NCI-H345 (cell line): ENCODE measurements at regions not wholly inside any gene's neighbourhood (a gene's known extent, or its start where the extent isn't known, plus 50 kb on each side); places are given as distances from the start of the nearest gene placed in this dataset.

ENCODE experiments used
- DNase-seq: peaks from one replicate; lab custom pipeline; 2025; lab: John Stamatoyannopoulos, UW

DNA sequence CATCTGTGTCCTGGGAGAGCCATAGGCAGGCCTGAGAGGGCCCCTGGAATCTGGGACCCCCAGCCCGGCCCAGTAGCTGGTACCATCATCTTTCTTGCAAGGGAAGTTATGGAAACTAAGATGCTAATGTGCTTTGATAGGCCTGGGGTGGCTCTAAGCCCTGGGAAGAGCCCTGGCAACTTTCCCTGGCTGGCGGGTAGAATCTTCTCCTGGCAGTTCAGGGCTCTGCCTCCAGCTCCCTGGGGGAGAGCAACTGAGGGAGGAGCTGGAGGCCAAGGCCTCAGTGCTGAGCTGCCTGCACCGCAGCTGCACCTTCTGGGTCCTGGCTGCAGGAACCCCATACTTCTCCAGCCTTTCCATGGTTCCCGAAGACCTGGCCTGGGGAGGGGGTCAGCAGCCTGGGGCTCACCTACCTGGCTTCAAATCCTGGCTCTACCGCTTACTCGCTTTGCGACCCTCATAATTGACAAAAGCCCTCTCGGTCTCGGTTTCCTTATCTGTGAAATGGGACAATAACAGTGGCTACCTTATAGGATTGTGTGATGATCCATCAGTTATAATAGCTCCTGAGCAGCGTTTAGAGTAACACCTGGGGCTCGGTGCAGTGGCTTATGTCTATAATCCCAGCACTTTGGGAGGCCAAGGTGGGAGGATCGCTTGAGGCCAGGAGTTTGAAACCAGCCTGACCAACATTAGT, 333.7 kb downstream of the SEC14L1 start:
- no peak for DNase-seq

DNA sequence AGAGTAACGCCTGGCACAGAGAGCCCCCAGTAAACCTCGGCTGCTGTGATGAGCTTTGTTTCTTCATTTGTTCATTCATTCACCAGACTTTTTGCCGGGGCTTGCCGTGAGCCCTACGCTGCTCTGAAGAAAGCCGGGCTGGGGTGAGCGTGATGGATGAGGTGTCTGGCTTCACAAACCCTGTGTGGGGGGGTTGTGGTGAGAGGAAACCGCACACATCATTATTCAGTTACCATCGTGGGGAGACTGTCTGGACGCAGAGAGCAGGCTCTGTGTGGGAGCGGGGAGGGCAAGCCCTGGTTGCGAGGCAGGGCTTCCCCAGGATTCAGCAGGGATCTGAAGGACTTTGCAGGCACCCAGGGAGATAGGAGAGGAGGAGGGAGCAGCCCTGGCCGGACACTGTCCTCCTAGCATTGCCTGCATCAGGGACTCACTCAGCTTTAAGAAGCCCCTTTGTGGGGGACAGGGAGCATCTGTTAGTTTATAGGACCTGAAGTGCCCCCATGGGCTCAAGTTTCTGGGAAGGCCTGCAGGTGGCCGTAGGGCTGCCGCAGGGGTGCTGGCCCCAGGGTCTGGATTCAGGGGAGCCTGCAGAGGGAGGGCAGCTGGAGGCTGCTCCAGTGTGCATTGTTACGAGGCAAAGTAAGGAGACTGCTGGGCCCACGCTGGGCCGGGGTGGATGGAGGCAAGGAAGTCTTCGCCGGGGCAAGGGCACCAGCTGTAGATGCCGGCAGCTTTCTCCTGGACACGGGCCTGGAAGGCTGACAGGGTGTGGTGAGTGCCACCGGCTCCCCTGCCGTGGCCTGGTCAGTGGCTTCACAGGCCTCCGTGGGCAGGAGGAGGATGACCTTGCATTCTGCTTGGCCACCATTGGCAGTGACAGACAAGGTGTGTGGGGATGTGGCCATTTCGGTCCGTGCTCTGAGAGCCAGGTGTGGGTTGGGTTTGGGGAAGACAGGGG, 334.5 kb downstream of the SEC14L1 start:
- no peak for DNase-seq

DNA sequence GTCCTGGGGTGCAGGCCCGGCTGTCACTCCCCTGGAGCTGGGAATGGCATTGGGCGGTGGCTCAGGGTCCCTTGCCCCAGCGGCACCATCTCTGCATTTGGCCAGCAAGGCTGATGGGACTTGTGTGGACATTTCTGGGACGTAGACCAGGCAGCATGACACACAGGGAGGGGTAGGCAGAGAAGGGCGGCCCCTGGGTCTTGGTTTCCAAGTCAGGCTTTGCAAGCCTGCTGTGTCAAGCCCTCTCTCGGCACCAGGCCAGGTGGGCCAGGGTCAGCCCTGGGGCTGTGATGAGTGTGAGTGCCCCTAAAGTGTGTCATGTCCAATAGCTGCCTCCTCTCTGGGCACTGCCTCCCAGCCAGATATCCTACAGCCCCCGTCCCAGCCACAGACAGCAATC, 335.2 kb downstream of the SEC14L1 start:
- DNase-seq = no peak

DNA sequence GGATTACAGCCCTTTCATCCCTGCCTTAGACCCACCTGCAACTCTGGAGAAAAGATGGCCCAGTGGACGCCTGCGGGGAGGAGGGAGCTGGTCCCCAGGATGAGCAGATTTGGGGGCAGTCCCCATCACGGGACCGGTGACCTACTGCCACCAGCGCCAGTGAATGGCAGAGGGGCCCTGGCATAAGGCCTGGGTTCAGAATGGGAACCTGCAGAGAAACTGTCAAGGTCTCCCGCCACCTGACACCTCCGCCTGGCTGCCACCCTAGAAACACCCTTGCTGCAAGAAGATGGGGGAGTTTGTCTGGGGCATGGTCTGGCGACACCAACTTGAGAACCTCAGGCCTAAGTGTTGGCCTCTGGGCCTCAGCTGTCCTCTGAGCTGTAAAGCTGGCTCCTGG, 335.7 kb downstream of the SEC14L1 start:
- no peak for DNase-seq

DNA sequence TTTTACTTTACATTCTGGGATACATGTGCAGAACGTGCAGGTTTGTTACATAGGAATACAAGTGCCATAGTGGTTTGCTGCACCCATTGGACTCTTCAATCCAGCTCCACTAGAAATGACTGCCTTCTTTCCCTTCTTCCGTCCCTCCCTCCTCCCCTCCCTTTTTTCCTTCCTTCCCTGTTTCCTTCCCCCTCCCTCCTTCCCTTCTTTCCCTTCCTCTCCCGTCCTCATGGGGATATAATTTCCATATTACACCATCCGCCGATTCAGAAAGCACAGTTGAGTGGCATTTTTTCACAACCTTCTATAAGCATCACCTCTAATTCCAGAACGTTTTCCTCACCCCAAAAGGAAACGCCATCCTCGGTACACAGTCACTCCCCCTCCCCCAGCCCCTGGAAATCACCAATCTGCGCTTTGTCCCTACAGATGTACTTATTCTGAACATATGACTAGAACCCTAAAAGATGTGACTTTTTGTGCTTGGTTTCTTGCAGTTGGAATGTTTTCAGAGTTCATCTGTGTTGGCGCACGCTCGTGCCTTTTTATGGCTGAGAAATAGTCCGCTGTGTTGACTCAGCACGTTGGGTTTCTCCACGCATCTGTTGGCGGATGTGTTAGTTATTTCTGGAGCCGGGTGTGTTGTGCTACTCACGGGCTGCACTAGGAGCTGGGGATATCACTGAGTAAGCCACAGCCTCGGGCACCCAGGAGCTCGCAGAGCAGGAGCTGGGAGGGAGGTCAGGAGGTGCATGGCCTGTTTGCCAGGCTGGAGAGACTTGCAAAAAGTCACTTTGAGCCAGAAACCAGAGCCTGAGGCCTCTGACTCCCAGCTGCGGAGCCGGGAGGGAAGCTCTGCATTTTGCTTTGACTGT, 336.4 kb downstream of the SEC14L1 start:
- DNase-seq = no peak

DNA sequence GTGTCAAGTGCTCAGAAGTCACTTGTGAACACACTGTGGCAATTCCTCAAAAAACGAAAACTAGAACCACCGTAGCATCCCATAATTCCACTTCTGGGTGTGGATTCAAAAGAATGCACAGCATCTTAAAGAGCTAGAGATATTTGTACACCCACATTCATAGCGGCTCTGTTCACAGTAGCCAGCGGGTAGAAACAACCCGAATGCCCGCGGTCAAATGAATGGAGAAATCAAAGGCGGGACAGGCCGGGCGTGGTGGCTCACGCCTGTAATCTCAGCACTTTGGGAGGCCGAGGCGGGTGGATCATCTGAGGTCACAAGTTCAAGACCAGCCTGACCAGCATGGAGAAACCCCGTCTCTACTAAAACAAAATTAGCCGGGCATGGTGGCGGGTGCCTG, 337.5 kb downstream of the SEC14L1 start:
- DNase-seq = no peak

DNA sequence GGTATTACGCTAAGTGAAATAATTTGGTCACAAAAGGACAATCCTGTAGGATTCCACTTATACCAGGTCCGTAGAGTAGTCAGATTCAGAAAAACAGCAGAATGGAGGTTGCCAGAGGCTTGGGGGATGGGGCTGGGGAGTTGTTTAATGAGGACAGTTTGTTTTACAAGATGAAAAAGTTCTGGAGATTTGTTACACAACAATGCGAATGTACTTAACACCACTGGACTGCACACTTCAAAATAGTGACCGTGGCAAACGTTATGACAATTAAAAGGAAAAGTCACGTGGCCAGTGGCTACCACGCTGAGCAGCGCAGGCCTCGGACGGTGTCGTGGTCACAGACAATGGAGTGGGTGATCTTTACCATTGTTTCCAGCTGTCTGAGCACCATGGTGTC, 338.1 kb downstream of the SEC14L1 start:
- peak; percentile 65 for DNase-seq

DNA sequence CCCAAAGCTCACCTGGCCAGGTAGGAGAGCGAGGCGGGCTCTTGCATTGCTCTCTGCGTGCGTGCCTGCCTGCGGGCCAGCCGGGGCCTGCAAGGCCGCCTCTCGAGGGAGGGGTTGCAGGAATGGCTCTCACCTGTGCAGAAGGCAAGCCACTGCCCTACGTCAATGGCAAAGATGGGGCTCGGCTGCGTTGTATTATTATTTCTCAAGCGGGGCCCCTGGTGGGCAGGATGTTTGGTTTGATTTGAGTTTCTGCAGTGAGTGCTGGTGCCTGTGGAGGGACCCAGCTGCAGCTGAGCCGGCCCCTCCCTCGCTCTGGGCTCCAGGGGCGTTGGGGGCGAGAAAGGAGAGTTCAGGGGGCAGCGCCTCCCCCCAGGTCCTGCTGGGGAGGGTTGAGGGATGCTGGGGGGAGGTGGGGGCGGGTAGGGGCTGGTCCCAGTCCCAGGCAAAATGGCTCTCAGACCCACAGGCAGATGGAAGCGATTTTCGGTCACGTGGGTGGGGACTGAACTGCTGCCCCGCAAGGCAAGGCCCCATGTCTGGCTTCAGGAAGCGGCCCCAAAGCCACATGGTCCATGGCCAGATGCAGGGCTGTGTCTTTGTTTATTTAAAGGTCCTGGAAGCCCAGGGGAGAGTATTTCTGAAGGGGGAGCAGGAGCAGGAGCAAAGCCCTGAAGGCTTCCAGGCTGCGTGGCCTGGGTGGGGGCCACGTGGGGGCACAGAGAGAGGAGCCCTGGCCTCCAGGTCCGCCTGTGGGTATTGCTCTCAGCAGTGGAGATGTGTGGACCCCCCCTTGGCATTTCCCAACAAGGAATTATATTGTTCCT, 338.8 kb downstream of the SEC14L1 start:
- DNase-seq = peak; percentile 86

DNA sequence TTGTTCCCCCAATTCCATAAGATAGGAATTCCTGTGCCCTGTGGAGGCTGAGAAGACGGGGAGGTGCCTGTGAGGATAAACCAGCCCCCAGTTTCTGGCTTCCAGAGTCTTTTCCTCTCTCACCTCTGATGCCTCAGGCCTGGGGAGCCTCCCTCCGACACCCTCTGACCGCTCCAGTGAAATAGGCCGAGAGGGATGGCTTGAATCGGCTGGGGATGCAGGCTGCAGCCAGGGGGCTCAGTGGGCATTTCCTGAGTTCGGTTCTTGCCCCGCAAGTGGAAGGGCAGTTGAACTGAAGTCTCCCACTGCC, 339.4 kb downstream of the SEC14L1 start:
- DNase-seq = no peak

DNA sequence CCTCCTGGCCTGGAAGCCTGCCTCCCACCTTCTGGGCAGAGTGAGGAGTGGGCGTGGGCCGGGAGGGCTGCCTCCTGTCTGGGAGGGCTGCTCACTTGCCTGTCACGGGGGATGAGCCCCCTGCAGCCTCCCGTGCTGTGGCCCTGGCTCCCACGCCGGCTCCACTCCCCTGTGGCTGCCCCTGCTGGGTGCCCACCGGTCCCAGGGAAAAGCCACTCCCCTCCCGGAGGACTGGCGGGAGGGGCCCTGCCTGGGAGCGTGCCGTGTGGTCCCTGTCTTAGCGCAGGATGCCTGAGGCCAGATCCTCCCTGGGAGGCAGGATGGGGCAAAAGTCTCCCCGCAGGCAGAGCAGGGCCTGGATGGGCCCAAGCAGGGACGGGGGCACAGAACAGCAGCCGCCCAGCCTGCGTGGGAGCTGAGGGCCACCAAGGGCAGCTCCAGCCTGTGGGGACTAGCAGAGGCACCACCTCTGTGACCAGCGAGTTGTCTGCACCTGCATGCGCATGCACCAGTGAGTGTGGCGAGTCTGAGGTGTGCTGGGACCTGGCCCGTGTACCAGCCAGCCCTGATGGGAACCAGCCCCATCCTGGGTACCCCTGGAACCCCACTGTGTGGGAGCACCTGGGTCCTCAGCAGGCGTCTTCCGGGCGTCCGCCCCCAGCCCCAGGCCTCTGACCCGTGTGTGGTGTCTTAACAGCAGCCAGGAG, 339.9 kb downstream of the SEC14L1 start:
- no peak for DNase-seq

DNA sequence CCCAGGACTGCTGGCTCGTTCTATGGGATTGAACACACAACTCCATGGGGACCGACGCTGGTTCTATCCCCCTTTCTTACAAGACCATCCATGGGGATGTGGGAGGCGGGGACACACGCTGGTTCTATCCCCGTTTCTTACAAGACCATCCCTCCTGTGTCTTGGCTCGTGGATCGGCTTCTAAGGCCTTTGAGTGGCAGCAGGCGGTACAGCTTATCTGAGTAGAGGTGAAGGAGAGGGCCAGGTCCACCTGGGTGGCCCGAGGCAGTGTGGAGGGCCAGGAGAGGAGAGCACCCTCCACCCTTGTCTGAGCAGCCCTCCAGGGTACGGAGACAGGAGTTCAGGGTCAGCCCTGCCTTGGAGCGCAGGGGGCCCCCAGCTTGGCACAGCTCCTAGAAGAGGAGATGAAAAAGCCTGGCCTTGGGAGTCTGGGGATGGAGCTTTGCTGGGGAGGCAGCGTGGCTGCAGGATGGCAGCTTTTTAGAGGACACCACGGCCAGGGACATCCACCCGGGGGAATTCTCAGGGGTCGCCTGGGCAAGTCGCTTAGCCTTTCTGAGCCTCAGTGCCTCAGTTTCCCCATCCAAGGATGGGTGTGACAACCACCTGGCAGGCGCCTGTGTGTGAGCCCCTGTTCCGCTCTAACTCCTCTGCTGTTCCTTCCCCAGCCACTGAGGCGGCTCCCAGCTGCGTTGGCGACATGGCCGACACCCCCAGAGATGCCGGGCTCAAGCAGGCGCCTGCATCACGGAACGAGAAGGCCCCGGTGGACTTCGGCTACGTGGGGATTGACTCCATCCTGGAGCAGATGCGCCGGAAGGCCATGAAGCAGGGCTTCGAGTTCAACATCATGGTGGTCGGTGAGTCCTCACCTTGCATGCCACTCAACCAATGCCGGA, 341.0 kb downstream of the SEC14L1 start:
- no peak for DNase-seq

DNA sequence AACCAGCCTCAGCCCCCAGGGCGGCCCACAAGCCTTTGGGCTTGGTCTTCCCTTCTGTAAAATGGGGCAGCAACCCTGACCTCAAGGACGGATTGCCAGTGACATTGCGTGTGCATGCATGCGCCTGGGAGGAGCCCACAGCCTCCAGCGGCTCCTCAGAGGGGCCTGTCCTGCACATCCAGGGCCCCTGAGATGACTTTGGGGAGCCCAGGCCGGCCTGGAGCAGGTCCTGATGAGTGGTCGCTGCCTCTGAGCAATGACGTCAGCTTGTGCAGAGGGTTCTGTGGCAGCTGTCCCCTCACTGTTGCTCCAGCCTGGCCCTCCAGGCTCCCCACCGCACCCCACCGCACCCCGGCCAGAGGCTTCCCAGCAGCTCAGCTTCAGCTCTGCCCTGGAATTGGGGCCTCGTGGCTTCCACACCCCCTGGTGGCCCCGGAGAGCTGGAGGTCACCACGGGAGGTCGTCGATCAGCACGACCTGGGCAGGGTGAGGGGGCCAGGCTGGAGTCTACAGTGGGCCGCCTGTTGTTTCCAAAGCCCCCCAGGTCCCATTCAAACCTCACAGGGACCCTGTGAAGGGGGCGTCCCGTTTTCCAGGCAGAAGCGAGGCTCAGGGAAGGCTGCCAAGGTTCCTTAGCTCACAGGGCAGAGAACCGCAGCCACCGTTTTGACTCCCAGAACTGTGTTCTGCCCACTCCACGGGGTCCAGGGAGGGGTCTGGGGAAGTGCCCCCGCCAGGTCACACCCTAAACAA, 341.8 kb downstream of the SEC14L1 start:
- no peak for DNase-seq

DNA sequence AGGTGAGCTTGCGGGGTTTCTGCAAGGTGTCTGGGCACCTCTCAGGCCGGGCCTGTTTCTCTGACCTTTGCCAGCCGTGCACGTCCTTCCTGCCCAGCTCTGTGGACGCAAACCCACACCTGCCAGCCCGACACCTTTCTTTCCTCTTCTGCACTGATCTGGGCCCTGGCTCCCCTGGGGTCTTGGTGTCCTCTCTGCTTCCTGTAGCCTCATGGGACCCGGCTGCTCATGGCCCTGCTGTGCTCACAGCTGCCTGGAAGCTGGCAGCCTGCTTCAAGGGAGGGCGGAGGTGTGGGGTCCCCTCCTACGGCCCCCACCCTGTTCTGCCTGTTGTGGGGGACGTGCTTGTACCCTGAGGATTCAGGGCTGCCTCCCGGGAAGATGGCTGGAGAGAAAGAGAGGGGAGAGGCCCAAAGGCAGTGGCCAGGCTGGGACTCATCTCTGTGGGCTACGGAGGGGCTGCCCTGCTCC, 342.4 kb downstream of the SEC14L1 start:
- no peak for DNase-seq

DNA sequence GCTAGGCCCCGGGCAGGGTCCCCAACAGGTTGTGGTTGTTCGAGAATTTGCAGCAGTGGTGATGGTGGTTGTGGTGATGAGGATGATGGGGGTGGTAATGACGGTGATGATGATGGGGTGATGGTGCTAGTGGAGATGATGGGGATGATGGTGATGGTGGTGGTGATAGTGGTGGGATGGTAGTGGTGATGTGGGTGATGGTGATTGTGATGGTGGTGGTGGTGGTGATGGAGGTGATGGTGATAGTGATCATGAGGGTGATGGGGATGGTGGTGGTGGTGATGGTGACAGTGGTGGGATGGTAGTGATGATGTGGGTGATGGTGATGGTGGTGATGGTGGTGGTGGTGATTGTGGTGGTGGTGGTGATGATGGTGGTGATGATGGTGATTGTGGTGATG, 343.3 kb downstream of the SEC14L1 start:
- no peak for DNase-seq

DNA sequence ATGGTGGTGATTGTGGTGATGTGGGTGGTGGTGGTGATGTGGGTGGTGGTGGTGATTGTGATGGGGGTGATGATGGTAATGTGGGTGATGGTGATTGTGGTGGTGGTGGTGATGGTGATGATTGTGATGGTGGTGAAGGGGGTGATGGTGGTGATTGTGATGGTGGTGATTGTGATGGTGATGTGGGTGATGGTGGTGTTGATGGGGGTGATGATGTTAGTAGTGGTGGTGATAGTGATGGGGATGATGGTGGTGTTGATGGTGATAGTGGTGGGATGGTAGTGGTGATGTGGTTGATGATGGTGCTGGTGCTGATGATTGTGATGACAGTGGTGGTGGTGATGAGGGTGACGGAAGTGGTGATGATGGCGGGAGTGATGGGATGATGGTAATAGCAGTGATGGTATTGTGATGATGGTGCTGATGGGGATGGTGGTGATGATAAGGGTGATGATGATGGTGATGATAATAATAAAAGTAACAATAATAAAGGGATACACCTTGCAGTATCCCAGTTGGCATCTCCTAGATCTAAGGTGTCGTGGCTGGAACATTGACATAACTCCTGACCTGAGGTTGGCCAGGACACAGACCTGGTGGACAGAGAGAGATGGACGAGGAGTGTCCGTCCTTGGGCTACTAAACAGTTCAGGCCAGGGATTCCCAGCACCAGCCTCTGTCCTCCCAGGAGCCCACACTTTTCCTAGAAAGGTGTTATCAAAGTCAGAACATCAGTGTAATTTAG, 344.5 kb downstream of the SEC14L1 start:
- DNase-seq = no peak

DNA sequence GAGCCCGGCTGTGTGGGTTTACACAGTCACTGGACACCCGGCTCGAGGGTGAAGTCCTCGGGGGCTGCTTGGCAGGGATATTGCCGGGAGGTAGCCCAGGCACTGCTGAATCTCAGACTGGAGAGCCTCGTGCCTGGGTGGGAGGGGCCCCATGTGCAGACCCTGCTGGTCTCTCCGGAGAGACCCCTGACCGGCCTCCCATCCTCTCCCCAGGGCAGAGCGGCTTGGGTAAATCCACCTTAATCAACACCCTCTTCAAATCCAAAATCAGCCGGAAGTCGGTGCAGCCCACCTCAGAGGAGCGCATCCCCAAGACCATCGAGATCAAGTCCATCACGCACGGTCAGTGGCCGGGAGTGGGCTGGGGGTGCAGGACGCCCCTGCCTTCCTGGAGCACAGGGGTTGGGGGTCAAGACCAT, 346.5 kb downstream of the SEC14L1 start:
- no peak for DNase-seq

DNA sequence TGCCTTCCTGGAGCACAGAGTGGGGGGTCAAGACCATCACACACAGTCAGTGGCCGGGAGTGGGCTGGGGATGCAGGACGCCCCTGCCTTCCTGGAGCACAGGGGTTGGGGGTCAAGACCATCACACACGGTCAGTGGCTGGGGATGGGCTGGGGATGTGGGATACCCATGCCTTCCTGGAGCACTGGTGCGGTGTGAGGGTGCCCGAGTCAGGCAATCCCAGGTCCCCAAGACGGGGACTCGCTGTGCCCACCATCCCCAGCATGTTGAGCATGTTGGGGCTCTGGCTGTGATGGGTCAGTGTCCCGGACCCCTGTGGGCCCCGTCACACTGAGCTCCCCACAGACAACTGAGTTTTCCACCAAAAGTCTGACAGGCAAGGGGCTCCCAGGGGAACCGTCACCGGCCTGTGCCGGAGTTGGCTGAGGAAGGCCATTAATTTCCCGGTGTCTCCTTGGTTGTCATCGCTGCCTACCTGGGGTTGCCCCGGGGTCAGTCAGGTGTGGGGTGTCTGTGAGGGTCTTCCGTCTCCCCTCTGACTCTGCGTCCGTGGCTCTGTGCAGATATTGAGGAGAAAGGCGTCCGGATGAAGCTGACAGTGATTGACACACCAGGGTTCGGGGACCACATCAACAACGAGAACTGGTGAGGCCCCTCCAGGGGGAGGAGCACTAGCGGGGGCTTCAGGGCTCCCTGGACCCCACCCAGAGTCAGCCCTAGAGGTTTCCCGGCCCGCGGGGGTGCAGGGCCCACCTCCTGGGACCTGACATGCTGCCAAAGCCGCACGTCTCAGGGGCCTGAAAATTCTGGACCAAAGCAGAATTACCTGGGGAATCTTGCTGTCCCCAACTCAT, 347.1 kb downstream of the SEC14L1 start:
- no peak for DNase-seq
